ENCODE measurements at regions not wholly inside any gene's neighbourhood (a gene's known extent, or its start where the extent isn't known, plus 50 kb on each side); places are given as distances from the start of the nearest gene placed in this dataset.
"Not testable (repeated sequence)": the region's sequence is repeated elsewhere in the genome, so short reads cannot be mapped to it uniquely, and the experiment has no call there.

- FAIRE-seq: no peak
- DNase-seq (ENCODE audit: insufficient read length, low spot score): no peak
- TF ChIP-seq POU2F2 (IDR thresholded peaks at IDR 0.05; ENCODE audit: low read depth, low read length) (no peak), SPI1 (IDR thresholded peaks at IDR 0.05; ENCODE audit: low read depth, low read length) (no peak), PAX5 (IDR thresholded peaks at IDR 0.05; ENCODE audit: insufficient read depth, low read length, severe bottlenecking) (no peak), POLR2A (IDR thresholded peaks at IDR 0.05; ENCODE audit: low read depth, low read length) (no peak), POLR2AphosphoS5 (IDR thresholded peaks at IDR 0.05; ENCODE audit: low read depth, low read length) (no peak), TAF1 (IDR thresholded peaks at IDR 0.05; ENCODE audit: low read depth, low read length) (no peak)
Measured at GRCh38 chr11:96878299-96879051, 488.7 kb downstream of the JRKL start.

DNA sequence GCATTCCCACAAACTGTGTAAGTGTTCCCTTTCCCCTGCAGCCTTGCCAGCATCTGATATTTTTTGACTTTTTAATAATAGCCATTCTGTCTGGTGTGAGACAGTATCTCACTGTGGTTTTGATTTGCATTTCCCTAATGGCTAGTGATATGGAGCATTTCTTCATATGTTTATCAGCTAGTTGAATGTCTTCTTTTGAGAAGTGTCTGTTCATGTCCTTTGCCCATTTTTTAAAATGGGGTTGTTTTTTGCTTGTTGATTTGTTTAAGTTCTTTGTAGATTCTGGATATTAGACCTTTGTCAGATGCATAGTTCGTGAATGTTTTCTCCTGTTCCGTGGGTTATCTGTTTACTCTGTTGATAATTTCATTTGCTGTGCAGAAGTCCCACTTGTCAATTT lies 492.8 kb downstream of the JRKL start:
- FAIRE-seq; DNase-seq (ENCODE audit: insufficient read length, low spot score): not testable (repeated sequence)

DNA sequence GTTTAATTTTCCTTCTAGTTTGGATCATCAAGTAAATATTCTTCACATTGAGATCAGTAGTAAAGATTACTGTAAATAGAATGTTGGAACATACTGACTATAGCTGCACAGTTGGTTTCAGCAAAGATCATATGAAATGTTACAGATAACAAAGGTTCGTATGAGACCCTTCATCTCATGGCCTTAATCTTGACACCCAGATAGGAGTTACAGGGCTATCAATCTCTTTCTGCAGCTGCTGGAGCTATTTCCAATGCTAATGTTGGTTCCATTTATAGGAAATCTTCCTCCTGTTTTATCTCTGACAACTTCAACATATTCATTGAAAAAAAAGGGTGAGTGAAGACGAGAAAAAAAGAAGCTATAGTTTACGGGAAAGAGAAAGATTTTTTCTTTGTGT lies 495.6 kb downstream of the JRKL start:
- TF ChIP-seq POLR2A (IDR thresholded peaks at IDR 0.05; ENCODE audit: low read depth, low read length) (no peak), POU2F2 (IDR thresholded peaks at IDR 0.05; ENCODE audit: low read depth, low read length) (no peak), PAX5 (IDR thresholded peaks at IDR 0.05; ENCODE audit: insufficient read depth, low read length, severe bottlenecking) (no peak), TAF1 (IDR thresholded peaks at IDR 0.05; ENCODE audit: low read depth, low read length) (no peak), POLR2AphosphoS5 (IDR thresholded peaks at IDR 0.05; ENCODE audit: low read depth, low read length) (no peak), SPI1 (IDR thresholded peaks at IDR 0.05; ENCODE audit: low read depth, low read length) (no peak)
- no peak for FAIRE-seq
- no peak for DNase-seq (ENCODE audit: insufficient read length, low spot score)

- no peak for FAIRE-seq
- TF ChIP-seq TAF1 (IDR thresholded peaks at IDR 0.05; ENCODE audit: low read depth, low read length): no peak
- no peak for TF ChIP-seq POLR2AphosphoS5 (IDR thresholded peaks at IDR 0.05; ENCODE audit: low read depth, low read length)
- no peak for TF ChIP-seq POLR2A (IDR thresholded peaks at IDR 0.05; ENCODE audit: low read depth, low read length)
- TF ChIP-seq PAX5 (IDR thresholded peaks at IDR 0.05; ENCODE audit: insufficient read depth, low read length, severe bottlenecking): no peak
- no peak for TF ChIP-seq SPI1 (IDR thresholded peaks at IDR 0.05; ENCODE audit: low read depth, low read length)
- no peak for TF ChIP-seq POU2F2 (IDR thresholded peaks at IDR 0.05; ENCODE audit: low read depth, low read length)
- DNase-seq (ENCODE audit: insufficient read length, low spot score): no peak
Measured at GRCh38 chr11:96885912-96886311, 496.1 kb downstream of the JRKL start.

- TF ChIP-seq POLR2A (IDR thresholded peaks at IDR 0.05; ENCODE audit: low read depth, low read length) (no peak), TAF1 (IDR thresholded peaks at IDR 0.05; ENCODE audit: low read depth, low read length) (no peak), POU2F2 (IDR thresholded peaks at IDR 0.05; ENCODE audit: low read depth, low read length) (no peak), SPI1 (IDR thresholded peaks at IDR 0.05; ENCODE audit: low read depth, low read length) (no peak), POLR2AphosphoS5 (IDR thresholded peaks at IDR 0.05; ENCODE audit: low read depth, low read length) (no peak), PAX5 (IDR thresholded peaks at IDR 0.05; ENCODE audit: insufficient read depth, low read length, severe bottlenecking) (no peak)
- DNase-seq (ENCODE audit: insufficient read length, low spot score) (no peak), FAIRE-seq (no peak)
Measured at GRCh38 chr11:96893988-96894387, 504.2 kb downstream of the JRKL start.

DNA sequence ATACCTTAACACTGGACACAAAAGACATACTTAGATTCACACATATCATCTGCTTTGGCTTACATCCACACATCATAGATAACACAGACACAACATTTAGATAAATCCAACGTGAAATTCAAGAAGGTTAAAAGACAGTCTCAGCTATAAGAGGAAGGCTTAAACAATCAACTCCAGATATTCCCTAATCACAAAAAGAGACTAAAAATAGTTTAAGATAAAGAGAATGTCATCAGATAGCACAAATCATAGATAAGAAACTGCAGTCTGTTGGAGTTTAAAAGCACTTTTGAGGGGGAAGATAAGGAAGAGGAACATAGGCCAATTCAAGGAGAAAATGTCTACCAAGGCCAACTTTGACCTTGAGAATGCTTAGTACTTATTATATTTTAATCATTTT lies 504.8 kb downstream of the JRKL start:
- TF ChIP-seq POLR2A (IDR thresholded peaks at IDR 0.05; ENCODE audit: low read depth, low read length) (no peak), POU2F2 (IDR thresholded peaks at IDR 0.05; ENCODE audit: low read depth, low read length) (no peak), SPI1 (IDR thresholded peaks at IDR 0.05; ENCODE audit: low read depth, low read length) (no peak), PAX5 (IDR thresholded peaks at IDR 0.05; ENCODE audit: insufficient read depth, low read length, severe bottlenecking) (no peak), POLR2AphosphoS5 (IDR thresholded peaks at IDR 0.05; ENCODE audit: low read depth, low read length) (no peak), TAF1 (IDR thresholded peaks at IDR 0.05; ENCODE audit: low read depth, low read length) (no peak)
- DNase-seq (ENCODE audit: insufficient read length, low spot score): no peak
- FAIRE-seq: no peak

- FAIRE-seq: no peak
- TF ChIP-seq POU2F2 (IDR thresholded peaks at IDR 0.05; ENCODE audit: low read depth, low read length) (no peak), TAF1 (IDR thresholded peaks at IDR 0.05; ENCODE audit: low read depth, low read length) (no peak), SPI1 (IDR thresholded peaks at IDR 0.05; ENCODE audit: low read depth, low read length) (no peak), POLR2AphosphoS5 (IDR thresholded peaks at IDR 0.05; ENCODE audit: low read depth, low read length) (no peak), POLR2A (IDR thresholded peaks at IDR 0.05; ENCODE audit: low read depth, low read length) (no peak), PAX5 (IDR thresholded peaks at IDR 0.05; ENCODE audit: insufficient read depth, low read length, severe bottlenecking) (no peak)
- DNase-seq (ENCODE audit: insufficient read length, low spot score): no peak
Measured at GRCh38 chr11:96899971-96900370, 510.2 kb downstream of the JRKL start.

DNA sequence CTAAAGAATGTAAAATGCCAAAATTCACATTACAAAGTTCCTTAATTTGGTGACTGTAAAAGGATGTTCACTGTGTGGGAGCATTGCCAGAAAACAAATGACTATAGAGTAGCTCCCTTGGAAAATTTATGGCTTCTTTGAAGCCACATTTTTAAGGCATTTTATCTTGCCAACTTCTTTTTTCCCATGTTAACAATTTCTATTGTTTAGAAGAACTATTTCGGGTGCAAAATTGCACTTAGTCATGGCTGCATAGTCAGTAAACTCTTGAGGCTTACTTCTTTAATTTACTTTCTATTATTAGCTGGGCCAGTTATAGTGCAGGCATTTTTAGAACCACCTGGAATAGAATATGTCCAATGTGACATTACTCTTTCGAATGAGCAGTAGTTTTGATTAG lies 515.3 kb downstream of the JRKL start:
- FAIRE-seq (no peak), DNase-seq (ENCODE audit: insufficient read length, low spot score) (no peak)
- TF ChIP-seq TAF1 (IDR thresholded peaks at IDR 0.05; ENCODE audit: low read depth, low read length) (no peak), POLR2AphosphoS5 (IDR thresholded peaks at IDR 0.05; ENCODE audit: low read depth, low read length) (no peak), PAX5 (IDR thresholded peaks at IDR 0.05; ENCODE audit: insufficient read depth, low read length, severe bottlenecking) (no peak), POLR2A (IDR thresholded peaks at IDR 0.05; ENCODE audit: low read depth, low read length) (no peak), SPI1 (IDR thresholded peaks at IDR 0.05; ENCODE audit: low read depth, low read length) (no peak), POU2F2 (IDR thresholded peaks at IDR 0.05; ENCODE audit: low read depth, low read length) (no peak)

- FAIRE-seq (no peak), DNase-seq (ENCODE audit: insufficient read length, low spot score) (no peak)
- TF ChIP-seq POU2F2 (IDR thresholded peaks at IDR 0.05; ENCODE audit: low read depth, low read length) (no peak), POLR2A (IDR thresholded peaks at IDR 0.05; ENCODE audit: low read depth, low read length) (no peak), TAF1 (IDR thresholded peaks at IDR 0.05; ENCODE audit: low read depth, low read length) (no peak), PAX5 (IDR thresholded peaks at IDR 0.05; ENCODE audit: insufficient read depth, low read length, severe bottlenecking) (no peak), POLR2AphosphoS5 (IDR thresholded peaks at IDR 0.05; ENCODE audit: low read depth, low read length) (no peak), SPI1 (IDR thresholded peaks at IDR 0.05; ENCODE audit: low read depth, low read length) (no peak)
Measured at GRCh38 chr11:96905663-96906062, 515.9 kb downstream of the JRKL start.

- FAIRE-seq (no peak), DNase-seq (ENCODE audit: insufficient read length, low spot score) (no peak)
- TF ChIP-seq TAF1 (IDR thresholded peaks at IDR 0.05; ENCODE audit: low read depth, low read length): no peak
- no peak for TF ChIP-seq POLR2AphosphoS5 (IDR thresholded peaks at IDR 0.05; ENCODE audit: low read depth, low read length)
- no peak for TF ChIP-seq POU2F2 (IDR thresholded peaks at IDR 0.05; ENCODE audit: low read depth, low read length)
- no peak for TF ChIP-seq POLR2A (IDR thresholded peaks at IDR 0.05; ENCODE audit: low read depth, low read length)
Measured at GRCh38 chr11:96906476-96906875, 516.7 kb downstream of the JRKL start.

All from GM12891 (cell line).